Osteocyte (in vitro differentiated cells): ENCODE measurements at regions not wholly inside any gene's neighbourhood (a gene's known extent, or its start where the extent isn't known, plus 50 kb on each side); places are given as distances from the start of the nearest gene placed in this dataset.

Experiments
- DNase-seq: peaks from one replicate; pipeline ENCODE4 v3.0.0; 2021; ENCODE audit warnings: mixed read lengths; ENCODE audit not compliant: unreplicated experiment; ENCODE audit errors: extremely low spot score
- H3K27ac Mint-ChIP-seq: one replicate; pipeline ENCODE4 v1.8.0; 2021; ENCODE audit warnings: mild to moderate bottlenecking, mixed read lengths; ENCODE audit not compliant: unreplicated experiment
- H3K27me3 Mint-ChIP-seq: one replicate; pipeline ENCODE4 v1.8.0; 2021; ENCODE audit warnings: mixed read lengths; ENCODE audit not compliant: unreplicated experiment
- H3K36me3 Mint-ChIP-seq: one replicate; pipeline ENCODE4 v1.8.0; 2021; ENCODE audit warnings: mixed read lengths; ENCODE audit not compliant: unreplicated experiment
- H3K4me1 Mint-ChIP-seq: one replicate; pipeline ENCODE4 v1.8.0; 2021; ENCODE audit warnings: mixed read lengths; ENCODE audit not compliant: unreplicated experiment
- H3K4me3 Mint-ChIP-seq: one replicate; pipeline ENCODE4 v1.8.0; 2021; ENCODE audit warnings: mild to moderate bottlenecking, moderate library complexity, mixed read lengths; ENCODE audit not compliant: unreplicated experiment
- H3K9me3 Mint-ChIP-seq: one replicate; pipeline ENCODE4 v1.8.0; 2021; ENCODE audit warnings: mixed read lengths; ENCODE audit not compliant: unreplicated experiment
- TF ChIP-seq, protein P1 (sequence below): fragments of 200-600 bp; sonication (generic); IDR thresholded peaks from 2 replicates; pipeline ENCODE4 v1.5.0; 2021; ENCODE audit warnings: antibody characterized with exemption, mild to moderate bottlenecking, moderate library complexity

DNA sequence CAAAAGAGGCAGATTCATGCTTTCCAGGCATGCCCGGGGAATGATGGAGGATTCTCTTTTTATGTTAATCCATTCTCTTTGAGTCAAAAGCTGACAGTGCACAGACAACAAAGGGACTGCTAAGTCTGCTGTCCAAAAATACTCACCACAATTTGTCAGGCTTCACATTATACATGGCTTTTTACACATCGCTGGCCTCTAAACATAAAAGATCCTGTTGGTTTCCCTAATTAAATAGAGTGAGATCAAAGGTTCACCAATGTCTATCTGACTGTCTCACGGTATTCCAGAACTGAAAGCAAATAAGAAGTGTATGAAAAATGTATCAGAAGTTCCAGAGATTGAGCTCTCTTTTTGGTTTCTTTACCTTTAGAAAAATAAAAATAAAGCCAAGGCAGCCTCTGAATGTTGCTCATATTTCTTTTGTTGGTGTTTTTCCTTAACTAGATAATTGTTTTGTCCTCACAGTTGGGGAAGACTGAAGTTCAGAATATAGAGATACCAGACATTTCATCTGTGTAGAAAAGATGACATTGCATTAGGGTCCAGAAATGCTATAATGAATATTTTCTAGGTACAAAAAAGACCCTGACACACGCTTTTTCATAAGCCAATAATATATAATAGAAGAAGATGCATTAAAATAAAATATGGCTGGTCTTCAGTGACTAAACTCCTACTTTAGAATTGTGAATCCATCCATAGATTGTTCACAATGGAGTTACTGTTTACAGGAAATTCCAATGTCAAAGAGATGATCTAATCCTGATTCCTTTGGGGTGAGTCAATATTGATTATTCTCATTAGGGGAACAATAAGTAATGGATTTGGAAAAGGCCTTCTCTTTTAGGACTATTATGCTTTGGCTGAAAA is 688.2 kb upstream of the CDH6 start:
- Mint-ChIP-seq H3K27me3 (no peaks in the 10 kb centered on the region), H3K4me3 (peak overlapping the region; percentile 15), H3K36me3 (no peaks in the 10 kb centered on the region), H3K9me3 (peaks cover 3% of the 10 kb centered on the region), H3K27ac (peak overlapping the region; percentile 62), H3K4me1 (peaks cover 31% of the 10 kb centered on the region)
- TF ChIP-seq, protein P1, sequence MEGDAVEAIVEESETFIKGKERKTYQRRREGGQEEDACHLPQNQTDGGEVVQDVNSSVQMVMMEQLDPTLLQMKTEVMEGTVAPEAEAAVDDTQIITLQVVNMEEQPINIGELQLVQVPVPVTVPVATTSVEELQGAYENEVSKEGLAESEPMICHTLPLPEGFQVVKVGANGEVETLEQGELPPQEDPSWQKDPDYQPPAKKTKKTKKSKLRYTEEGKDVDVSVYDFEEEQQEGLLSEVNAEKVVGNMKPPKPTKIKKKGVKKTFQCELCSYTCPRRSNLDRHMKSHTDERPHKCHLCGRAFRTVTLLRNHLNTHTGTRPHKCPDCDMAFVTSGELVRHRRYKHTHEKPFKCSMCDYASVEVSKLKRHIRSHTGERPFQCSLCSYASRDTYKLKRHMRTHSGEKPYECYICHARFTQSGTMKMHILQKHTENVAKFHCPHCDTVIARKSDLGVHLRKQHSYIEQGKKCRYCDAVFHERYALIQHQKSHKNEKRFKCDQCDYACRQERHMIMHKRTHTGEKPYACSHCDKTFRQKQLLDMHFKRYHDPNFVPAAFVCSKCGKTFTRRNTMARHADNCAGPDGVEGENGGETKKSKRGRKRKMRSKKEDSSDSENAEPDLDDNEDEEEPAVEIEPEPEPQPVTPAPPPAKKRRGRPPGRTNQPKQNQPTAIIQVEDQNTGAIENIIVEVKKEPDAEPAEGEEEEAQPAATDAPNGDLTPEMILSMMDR, result no peak
- no peak for DNase-seq

DNA sequence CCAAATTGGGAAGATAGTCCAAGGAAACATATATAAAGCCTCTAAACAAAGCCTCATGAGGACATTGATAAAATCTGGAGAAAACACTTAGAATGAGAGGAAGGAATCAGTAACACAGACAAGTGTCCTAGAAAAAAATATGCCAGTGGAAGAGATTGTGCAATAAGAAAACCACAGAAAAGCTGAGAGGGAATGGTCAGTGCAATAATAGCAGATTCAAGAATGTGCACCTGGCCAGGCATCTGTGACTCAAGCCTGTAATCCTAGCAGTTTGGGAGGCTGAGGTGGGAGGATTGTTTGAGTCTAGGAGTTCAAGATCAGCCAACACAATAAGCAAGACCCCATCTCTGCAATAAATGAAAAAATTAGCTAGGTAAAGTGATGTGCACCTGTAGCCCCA is 691.2 kb upstream of the CDH6 start:
- H3K9me3 Mint-ChIP-seq, result peaks cover 8% of the 10 kb centered on the region
- no peak overlapping the region for H3K27ac Mint-ChIP-seq
- TF ChIP-seq, protein P1, result no peak
- H3K36me3 Mint-ChIP-seq, result peaks cover 5% of the 10 kb centered on the region
- H3K4me1 Mint-ChIP-seq, result peaks cover 31% of the 10 kb centered on the region
- no peaks in the 10 kb centered on the region for H3K27me3 Mint-ChIP-seq
- no peak for DNase-seq
- no peak overlapping the region for H3K4me3 Mint-ChIP-seq

DNA sequence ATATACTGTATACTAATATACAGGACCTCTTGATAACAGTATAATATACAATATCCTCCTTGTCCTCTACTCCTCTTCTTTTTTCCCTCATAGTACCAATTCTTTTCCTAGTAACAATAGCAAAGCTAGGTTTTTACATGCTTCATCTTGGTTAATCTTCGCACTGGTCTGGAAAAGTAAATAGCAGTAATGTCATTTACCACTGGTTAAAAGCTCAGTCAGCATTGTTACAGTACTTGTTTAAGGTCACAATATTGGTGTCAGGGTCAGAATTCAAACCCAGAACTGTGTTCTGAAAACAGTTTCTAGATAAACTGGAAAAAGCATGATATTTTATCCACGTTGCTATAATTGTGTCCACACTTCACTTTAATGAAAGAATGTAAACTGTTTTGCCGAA is 692.4 kb upstream of the CDH6 start:
- peaks cover 13% of the 10 kb centered on the region for H3K9me3 Mint-ChIP-seq
- H3K4me1 Mint-ChIP-seq, result peaks cover 31% of the 10 kb centered on the region
- no peak overlapping the region for H3K27ac Mint-ChIP-seq
- TF ChIP-seq, protein P1, result no peak
- H3K36me3 Mint-ChIP-seq, result peaks cover 5% of the 10 kb centered on the region
- H3K4me3 Mint-ChIP-seq, result no peak overlapping the region
- H3K27me3 Mint-ChIP-seq, result no peaks in the 10 kb centered on the region
- DNase-seq, result no peak

DNA sequence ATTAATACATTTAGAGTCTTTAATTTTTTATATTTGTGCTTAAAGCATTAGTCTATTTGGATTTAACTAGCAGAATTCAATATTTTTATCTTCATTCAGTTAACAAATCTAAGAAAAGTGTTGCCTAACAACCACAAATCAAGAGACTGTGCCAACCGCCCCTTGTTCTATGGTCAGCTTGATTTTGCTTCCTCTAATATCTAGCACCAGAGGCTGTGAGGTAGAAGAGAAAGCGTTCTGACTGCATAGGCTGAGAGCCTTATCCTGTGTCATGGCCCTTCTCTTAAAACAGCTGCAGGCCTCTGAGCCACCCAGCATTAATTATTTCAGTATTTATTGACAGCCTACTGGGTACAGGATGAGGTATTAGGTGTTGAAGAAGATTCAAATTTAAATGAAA is 693.0 kb upstream of the CDH6 start:
- TF ChIP-seq, protein P1, result no peak
- peaks cover 13% of the 10 kb centered on the region for H3K9me3 Mint-ChIP-seq

DNA sequence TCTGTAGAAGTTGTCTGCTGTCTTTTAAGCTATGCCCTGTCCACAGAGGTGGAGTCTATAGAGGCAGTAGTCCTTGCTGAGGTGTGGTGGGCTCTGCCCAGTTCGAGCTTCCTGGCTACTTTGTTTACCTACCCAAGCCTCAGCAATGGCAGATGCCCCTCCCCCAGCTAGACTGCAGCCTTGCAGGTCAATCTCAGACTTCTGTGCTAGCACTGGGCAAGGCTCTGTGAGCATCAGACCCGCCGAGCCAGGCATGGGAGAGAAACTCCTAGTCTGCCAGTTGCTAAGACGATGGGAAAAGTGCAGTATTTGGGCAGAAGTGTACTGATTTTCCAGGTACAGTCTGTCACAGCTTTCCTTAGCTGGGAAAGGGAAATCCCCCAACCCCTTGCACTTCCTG is 694.1 kb upstream of the CDH6 start:
- peaks cover 19% of the 10 kb centered on the region for H3K4me1 Mint-ChIP-seq
- TF ChIP-seq, protein P1, result no peak
- H3K36me3 Mint-ChIP-seq, result peaks cover 5% of the 10 kb centered on the region

More for the DNA sequence above, 693.0 kb upstream of the CDH6 start:
- no peak overlapping the region for H3K4me3 Mint-ChIP-seq
- no peak for DNase-seq
- no peak overlapping the region for H3K27ac Mint-ChIP-seq
- peaks cover 28% of the 10 kb centered on the region for H3K4me1 Mint-ChIP-seq
- peaks cover 5% of the 10 kb centered on the region for H3K36me3 Mint-ChIP-seq
- H3K27me3 Mint-ChIP-seq, result no peaks in the 10 kb centered on the region

More for the DNA sequence above, 694.1 kb upstream of the CDH6 start:
- DNase-seq, result no peak
- Mint-ChIP-seq H3K4me3 (no peak overlapping the region), H3K27ac (no peak overlapping the region), H3K27me3 (no peaks in the 10 kb centered on the region), H3K9me3 (peaks cover 13% of the 10 kb centered on the region)
